ENCODE measurements at regions not wholly inside any gene's neighbourhood (a gene's known extent, or its start where the extent isn't known, plus 50 kb on each side); places are given as distances from the start of the nearest gene placed in this dataset.
A peak's percentile ranks its signal among the peaks of the same experiment; 100 is the strongest.
"Not testable (repeated sequence)": the region's sequence is repeated elsewhere in the genome, so short reads cannot be mapped to it uniquely, and the experiment has no call there.

DNA sequence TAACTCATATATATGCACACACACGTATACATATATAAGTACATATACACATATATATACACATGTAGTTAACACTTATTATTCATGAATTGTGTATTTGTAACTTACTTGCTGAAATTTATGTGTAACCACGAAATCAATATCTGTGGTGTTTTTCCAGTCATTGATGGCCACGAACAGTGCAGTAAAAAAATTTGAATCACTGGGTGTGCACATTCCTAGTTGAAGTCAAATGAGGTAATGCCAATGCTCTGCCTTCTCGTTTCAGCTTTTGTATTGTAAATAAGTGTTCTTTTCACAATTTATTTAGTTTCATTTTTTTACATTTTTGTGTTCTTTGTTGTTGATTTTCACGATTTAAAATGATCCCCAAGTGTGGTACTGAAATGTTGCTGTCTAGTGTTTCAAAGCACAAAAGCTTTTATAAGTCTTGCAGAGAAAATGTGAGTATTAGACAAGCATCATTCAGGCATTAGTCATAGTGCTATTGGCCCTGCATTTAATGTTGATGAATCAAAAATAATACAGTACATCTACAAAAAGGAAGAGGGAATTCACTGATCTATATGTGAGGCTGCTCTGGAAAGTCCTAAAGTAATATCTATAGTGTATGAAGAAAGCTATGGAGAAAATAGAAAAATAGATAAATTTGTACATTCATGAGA, 419.0 kb downstream of the DSC3 start:
- DNase-seq (ENCODE audit: low read depth) = peak; percentile 2

DNA sequence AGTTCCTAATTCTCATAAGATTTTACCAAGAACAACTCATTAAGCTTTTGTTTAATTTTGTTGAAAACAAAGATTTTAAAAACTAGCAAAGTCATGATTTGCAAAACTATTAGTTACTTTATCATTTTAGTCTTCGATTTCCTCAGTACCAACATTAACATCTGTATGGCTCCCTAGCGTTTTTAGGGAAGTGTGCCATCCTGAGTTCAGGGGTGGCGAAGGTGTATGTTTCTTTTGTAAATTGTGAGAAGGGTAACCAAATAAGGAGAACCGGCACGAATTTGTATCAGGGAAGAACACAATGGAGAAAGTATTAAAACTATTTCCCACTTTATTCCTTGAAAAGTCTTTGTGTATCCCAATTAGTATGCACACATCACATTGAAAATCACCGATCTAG, 419.9 kb downstream of the DSC3 start:
- no peak for DNase-seq (ENCODE audit: low read depth)

DNA sequence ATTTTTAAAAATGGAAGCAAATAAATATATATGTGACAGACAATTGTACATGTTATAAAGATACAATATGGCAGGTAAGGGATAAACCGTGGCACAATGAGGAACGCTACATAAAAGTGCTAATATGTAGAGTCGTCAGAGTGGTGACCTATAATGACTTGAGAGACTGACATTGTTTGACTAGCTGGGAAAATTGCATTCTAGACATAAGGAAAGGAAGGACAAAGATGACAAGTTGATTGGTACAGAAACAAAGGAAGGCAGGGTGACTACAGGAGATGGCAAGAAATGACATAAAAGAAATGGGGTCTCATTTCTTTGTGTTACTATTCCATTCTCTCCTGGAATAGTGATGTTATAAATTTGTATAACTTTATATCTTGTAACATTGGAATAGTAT, 420.4 kb downstream of the DSC3 start:
- DNase-seq (ENCODE audit: low read depth) = no peak

DNA sequence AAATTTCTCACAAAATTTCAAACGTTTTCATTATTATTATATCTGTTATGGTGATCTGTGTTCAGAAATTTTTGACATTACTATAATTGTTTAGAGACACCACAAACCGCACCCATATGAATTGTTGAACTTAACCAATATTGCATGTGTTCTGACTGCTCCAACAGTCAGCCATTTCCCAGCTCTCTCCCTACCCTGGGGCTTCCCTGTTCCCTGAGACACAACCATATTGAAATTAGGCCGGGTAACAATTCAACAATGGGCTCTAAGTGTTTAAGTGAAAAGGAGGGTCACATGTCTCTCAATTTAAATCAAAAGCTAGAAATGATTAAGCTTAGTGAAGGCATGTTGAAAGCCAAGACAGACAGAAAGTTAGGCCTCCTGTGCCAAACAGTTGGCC, 424.0 kb downstream of the DSC3 start:
- DNase-seq (ENCODE audit: low read depth) = no peak

DNA sequence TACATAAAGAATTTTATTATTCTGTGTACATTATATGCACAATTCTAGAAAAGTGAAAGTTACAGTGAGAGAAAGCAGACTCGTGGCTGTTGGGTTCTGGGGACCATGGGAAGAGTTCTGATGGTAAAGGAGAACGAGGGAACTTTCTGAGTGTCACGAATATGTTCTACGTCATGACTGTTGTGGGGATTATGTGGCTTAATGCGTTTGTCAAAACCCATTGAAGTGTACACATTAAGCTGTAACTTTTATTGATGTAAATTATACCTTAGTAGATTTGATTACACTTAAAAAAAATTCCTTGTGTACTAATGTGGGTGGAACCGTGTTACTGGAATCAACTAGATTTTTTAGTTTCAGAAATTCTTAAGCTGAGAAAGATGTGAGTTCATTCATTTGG, 426.1 kb downstream of the DSC3 start:
- DNase-seq (ENCODE audit: low read depth) = no peak

DNA sequence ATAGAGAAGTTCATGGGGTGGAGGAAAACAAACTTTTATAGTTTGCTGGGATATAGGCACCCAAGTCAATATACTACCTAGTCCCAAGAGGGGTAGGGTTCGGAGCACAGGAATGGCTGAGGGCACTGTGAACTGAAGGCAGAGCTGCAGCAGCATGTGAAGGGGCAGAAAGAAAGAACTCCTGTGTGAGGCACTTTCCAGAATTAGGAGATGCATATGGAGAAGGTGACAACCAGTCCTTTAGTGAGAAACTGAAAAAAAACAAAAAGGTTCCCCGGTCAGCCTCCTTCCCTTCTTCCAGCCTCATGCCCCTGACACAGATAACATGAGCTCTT, 429.1 kb downstream of the DSC3 start:
- no peak for DNase-seq (ENCODE audit: low read depth)

DNA sequence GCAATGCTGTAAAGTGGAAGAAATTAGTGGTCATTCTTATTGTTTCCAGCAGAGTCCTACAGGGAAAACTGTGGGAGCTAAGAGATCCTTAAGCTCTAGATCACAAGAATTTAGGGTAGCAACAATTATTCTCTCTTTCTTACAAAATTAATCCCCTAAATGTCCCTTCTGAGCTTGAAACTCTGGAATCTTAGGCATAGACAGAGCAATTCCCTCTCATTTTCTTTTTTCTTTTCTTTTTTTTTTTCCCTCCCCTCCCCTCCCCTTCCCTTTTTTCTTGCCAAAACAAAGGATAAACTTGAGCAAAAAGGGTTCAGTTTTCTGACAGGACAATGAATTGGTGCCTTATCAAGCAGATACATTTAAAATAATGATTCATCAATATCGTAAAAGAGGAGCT, 441.0 kb downstream of the DSC3 start:
- DNase-seq (ENCODE audit: low read depth) = no peak

DNA sequence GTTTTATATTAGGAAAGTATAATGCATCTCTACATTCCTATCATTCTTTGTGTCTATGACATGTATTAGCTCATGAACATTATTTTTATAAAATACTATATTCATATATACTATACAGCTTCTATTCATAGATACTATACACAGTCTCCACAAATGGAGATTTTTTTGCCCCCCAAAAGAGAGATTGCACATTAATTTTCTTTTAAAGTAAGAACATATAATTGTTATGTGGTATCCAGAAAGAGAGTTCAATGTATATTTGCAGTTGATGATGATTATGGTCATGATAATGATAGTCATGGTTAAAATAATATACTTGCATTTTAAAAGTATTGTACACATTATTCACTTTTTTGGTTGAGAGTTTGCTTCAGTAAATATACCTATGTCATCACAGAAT, 445.3 kb downstream of the DSC3 start:
- no peak for DNase-seq (ENCODE audit: low read depth)

DNA sequence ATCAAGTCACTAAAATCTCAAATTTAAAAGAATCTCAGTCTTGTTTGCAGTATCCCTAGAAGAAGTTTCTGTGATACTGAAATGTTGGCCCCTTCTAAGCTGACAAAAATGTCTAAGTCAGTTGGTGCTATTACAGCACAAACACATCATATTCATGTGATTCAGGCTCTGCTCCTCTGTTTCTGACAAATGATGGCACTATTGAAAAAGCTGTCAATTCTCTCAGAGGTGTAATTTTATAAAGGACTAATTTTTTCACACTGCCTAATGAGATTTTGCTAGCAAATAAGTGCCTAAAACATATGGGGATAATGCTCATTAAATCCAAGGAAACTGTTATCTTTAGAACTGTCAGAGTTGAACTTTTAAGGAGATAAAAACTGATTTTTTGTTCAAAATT, 445.9 kb downstream of the DSC3 start:
- DNase-seq (ENCODE audit: low read depth) = no peak

DNA sequence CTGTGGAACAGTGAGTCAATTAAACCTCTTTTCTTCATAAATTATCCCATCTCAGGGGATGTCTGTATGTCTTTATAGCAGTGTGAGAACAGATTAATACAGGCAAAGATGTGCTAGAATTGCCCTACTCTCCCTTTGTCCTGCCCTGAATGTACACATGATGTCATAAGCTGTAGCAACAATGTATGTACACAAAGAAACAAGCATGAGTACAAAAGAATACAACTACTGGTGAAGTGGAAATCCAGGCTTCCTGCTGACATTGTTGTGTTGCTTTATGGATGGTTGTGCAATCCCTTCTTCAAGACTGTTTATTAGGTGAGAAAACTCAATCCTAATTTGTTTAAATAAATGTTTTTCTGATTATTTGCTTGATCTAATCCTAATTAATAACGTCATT, 446.6 kb downstream of the DSC3 start:
- no peak for DNase-seq (ENCODE audit: low read depth)

DNA sequence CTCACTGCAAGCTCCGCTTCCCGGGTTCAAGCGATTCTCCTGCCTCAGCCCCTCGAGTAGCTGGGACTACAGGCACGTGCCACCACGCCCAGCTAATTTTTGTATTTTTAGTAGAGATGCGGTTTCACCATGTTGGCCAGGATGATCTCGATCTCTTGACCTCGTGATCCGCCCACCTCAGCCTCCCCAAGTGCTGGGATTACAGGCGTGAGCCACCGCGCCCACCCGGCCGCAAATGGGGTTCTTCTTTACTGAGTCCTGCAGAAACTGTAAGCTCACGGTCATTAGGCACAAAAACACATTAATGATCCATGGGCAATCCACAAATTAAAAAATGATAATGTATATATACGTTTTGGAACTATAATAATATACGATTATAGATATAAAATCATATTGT, 447.6 kb downstream of the DSC3 start:
- not testable (repeated sequence) for DNase-seq (ENCODE audit: low read depth)

DNA sequence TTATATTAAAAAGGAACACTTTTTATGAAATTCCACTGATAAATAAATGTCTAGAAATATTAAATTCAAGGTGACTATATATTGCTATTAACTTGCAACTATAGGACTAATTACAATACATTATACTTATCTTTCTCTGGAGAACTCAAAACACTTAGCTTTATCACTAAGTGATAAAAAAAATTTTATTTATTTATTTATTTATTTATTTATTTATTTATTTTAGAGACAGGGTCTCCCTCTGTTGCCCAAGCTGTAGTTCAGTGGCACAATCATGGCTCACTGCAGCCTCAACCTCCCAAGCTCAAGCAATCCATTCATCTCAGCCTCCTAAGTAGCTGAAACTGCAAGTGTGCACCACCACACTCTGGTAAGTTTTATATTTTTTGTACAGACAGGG, 451.1 kb downstream of the DSC3 start:
- DNase-seq (ENCODE audit: low read depth) = no peak

DNA sequence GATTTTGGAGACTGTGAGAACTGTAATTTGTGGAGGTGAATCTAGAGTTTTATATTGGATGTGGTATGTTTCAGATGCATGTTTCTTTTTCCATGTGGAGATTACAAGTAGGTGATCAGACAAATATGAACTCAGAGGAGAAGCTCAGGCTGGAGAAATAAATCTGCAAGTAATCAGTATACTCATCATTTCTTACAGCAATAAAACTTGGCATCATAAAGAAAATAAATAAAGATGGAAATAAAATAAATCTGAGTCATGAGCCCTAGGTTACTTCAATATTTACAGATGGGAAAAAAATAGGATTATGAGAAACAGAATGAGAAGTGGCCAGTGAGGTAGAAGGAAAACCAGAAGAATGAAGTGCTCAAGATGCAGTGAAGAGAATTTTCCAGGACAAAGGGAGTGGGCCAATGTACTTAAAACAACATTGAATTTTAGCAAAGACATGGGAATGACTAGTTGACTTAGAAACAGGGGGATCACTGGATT, 453.8 kb downstream of the DSC3 start:
- DNase-seq (ENCODE audit: low read depth) = no peak

DNA sequence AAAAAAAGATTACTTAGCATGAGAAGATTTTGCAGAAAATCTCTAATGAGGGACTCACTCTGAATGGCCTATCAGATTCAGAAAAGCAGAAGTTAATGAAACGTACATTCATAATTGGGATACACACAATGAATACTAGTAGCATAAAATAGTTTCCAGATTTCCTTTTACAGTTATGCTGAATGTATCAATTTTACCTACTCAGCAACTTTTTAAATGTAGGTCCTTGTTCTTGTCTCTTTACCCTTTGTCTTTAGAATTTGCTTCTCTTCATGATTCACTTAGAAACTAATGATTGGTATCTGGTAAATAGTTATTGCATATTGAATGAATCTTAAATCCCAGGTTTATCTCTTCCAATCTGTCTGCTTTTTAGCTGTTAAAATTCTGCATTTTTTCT, 458.8 kb downstream of the DSC3 start:
- no peak for DNase-seq (ENCODE audit: low read depth)

DNA sequence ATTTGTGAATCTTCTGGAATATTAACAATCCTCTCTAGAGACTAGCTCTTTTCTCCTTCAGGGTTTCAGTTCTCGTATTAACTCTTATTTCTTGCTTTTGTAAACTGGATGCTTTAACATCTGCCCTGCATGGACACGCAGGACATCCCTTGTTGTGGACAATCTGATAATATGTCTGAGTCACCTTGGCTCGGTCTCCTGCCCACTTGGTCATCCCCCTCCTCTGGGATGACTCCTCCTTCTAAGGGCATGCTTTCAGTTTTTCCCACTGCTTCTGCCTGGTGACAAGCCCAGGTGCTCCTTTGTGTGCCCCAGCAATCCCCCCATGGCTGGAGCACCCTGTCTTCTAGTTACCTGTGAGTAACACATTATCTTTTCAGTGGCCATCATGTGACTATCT, 460.5 kb downstream of the DSC3 start:
- DNase-seq (ENCODE audit: low read depth) = no peak

DNA sequence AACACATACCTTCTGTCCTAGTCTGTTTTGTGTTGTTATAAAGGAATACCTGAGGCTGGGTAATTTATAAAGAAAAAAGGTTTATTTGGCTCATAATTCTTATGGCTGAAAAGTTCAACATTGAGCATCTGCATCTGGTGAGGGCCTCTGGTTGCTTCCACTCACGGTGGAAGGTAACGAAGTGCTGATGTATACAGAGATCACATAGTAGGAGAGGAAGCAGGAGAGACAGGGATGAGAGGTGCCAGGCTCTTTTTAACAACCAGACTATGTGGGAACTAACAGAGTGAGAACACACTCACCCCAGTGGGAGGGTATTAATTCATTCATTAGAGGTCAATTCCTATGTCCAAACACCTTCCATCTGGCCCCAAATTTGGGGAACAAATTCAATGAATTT, 463.8 kb downstream of the DSC3 start:
- no peak for DNase-seq (ENCODE audit: low read depth)

DNA sequence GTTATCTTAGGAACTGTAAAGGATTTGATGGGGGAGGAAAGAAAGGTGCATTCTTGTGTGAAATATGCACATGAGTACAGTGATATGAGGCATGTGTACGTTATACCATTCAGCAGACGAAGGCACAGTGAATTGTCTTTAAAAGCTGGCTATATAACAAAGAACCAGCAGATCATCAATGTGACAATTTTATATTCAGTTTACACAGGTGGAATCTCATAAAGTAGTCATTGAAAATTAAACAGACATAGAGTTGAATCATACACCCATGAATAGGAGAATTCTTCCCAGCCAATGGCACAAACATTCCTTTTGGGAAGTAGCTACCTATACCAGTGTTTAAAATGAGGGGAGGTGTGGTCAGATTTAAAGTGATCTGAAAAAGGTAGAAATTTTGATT, 470.3 kb downstream of the DSC3 start:
- no peak for DNase-seq (ENCODE audit: low read depth)

DNA sequence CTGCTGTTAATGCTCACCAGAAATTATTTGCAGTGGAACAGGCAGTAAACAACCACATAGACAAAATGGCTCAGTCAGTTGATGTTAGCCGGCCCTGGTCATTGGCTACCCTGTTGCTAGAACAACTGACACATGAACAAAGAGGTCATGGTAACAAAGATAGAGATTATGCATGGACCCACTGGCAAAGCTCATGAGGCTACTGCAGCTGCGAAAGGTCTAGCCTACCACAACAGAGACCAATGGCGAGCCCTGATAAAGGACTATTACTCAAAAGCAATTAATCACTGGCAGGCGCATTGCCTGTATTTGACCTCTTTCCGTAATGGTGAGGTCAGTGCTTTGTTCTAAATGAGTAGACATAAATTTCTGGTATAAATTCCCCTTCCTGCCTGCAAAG, 474.2 kb downstream of the DSC3 start:
- DNase-seq (ENCODE audit: low read depth) = no peak

DNA sequence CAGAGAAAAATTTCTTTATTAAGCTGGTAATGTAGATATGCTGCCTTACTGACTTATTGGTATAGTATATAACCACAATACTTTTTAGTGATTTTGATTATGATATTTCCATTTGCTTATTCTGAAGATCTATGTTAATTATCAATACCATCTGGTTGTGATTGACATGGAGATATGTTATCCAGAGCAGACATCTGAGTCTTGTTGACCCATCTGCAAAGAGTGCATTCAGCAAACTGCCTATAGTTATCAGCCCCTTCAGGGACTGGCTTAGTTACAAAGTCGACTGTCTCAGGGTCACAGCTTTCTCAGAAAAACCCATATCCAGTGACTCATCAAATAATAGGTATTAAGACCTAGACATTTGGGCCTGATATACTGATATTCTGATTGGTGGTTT, 475.7 kb downstream of the DSC3 start:
- no peak for DNase-seq (ENCODE audit: low read depth)

DNA sequence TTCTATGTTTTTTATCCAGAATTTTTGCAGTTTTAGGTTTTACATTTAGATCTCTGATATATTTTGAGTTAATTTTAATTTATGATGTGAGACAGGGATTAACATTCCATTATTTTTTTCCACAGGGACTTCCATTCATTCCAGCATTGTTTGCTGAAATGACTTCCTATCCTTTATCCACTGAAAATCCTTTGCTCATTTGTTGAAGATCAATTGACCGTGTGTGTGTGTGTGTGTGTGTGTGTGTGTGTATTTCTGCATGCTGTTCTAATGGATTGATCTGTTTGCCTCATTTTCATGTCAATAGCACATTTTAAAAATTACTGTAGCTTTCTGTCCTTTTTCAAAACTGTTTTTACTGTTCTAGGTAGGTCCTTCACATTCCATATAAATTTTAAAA, 480.3 kb downstream of the DSC3 start:
- DNase-seq (ENCODE audit: low read depth) = no peak

DNA sequence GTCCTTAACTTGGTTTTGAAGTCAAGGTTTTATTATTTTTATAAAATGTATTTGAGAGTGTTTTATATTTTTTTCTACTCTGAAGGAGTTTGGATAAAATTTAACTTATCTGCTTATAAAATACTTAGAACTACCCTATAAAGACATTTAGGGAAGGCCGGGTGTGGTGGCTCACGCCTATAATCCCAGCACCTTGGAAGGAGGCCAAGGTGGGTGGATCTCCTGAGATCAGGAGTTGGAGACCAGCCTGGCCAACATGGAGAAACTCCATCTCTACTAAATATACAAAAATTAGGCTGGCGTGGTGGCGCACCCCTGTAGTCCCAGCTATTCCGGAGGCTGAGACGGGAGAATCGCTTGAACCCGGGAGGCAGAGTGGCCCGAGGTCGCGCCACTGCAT, 486.4 kb downstream of the DSC3 start:
- DNase-seq (ENCODE audit: low read depth) = no peak

DNA sequence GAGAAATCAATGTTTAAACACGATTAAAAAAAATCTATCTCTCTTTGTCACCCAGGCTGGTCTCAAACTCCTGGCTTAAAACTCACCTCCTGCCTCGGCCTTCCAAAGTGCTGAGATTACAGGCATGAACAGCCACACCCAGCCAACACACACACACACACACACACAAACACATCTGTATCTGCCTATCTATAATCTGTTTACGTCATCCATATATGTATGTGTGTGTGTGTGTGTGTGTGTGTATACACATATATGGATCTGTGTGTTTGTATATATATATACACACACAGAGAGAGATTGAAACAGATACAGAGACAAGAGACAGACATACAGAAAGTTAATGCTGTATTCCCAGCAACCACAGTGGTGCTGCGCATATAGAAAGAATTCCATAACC, 497.1 kb downstream of the DSC3 start:
- no peak for DNase-seq (ENCODE audit: low read depth)

DNA sequence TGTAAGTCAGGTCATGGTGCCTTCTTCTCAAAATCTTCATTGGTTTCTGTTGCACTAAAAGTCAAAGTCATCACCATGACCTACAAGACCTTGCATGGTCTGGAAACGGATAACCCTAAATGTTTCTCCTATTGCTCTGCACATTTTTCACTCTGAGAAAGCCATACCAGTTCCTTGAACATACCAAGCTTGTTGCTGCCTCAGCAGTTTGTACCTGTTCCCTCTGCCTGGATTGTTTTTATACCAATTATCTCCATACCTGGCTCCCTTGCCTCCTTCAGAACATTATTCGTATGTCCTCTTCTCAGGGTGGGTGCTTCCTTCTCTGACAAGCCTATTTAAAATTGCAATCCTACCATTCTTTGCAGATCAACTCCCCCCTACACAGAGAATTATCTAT, 498.4 kb downstream of the DSC3 start:
- no peak for DNase-seq (ENCODE audit: low read depth)

DNA sequence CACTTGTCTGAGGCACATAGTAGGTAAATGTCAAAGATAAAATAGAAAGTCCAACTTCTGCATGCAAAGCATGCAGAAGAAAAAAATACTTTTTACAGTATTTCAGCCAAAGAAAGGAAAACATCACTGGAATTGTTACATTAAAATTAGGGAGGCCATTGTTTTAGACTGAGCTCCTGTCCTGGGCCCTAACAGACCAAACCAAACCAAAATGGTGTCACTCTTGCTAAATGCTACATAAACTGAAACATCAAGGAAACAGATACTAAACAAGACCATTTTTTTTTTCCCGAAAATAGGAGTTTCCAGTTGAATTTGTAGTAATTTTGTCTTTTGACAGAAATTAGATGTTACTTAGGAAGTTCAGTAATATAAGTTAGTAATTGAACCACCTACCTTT, 508.8 kb downstream of the DSC3 start:
- no peak for DNase-seq (ENCODE audit: low read depth)

DNA sequence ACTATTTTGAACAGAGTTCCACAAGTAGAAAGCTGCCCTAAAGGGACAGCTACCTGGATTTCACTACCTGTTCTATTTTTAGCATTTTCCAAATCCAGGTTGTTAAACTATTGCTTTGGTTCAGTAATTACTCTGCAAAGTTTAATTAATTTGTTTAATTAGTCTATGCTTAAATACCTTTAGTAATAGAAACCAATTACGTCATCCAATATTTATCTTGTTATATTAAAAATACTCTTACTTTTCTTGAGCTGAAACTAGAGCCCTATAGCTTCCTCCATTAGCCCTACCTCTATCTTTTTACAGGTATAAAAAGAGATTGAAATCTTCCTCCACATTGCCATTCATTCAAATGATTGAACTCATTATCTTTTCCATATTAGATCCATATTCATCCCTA, 514.6 kb downstream of the DSC3 start:
- no peak for DNase-seq (ENCODE audit: low read depth)

Data from HS-27A (cell line).